GM19351 (cell line): ENCODE measurements at regions not wholly inside any gene's neighbourhood (a gene's known extent, or its start where the extent isn't known, plus 50 kb on each side); places are given as distances from the start of the nearest gene placed in this dataset.
"Not testable (repeated sequence)": the region's sequence is repeated elsewhere in the genome, so short reads cannot be mapped to it uniquely, and the experiment has no call there.

Experiments
- ATAC-seq: cut with Tn5 transposase; IDR thresholded peaks from one replicate; pipeline ENCODE4 v1.9.1; 2021; ENCODE audit warnings: mild to moderate bottlenecking, moderate library complexity; ENCODE audit not compliant: unreplicated experiment

DNA sequence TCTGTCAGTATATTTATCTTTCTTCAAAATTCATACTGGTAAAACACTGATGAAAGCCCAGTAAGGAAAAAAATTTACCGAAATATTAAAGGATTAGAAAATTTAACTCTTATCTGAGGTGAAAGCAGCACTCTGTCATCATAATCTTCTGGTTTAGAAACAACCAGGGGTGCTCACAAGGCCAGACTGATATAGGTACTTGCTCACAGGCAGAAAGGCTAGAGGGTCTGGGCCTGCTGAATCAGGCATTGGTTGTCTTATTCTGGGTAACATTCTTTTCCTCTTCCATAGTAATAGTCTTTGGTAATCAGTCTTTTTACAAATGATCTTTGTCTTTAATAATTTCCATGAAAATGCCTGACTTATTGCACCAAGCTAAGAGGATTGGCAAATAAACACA lies 221.4 kb upstream of the TFPI start:
- ATAC-seq: no peak

DNA sequence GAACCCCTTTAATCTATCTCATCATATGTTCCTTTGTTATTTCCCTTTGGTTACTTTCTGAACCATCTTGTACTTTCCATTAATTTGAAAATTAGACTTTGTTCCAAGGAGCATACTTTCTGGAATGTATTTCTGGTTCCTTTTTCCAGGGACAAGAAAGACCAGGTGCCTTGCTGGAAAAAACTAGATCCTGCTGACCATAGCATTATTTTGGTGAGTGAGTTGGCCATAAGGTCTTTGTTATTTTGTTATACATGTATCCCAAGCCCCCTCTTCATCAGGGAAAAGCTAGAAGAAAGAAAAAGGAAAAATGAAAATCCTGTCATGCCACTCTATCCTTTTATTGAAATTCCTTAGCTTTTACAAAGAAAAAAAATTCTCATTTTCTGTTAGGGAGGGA lies 228.1 kb upstream of the TFPI start:
- no peak for ATAC-seq

DNA sequence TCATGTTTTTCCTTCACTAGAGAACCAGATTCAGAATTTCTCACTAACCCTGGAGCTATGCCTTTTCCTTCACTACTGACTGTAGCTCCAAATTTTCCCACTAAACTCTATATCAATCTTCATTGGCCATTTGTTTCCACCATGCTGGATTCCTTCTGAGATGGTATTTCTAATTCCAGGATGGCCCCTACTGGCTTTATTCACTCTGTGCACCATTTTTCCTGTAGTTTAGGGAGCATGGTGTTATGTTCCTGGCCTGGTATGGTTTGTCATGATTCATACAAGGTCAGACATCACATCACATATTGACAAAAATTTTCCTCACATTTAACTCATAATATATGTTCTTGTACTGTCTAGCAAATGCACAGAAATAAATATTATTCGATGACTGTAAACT lies 229.2 kb upstream of the TFPI start:
- no peak for ATAC-seq

DNA sequence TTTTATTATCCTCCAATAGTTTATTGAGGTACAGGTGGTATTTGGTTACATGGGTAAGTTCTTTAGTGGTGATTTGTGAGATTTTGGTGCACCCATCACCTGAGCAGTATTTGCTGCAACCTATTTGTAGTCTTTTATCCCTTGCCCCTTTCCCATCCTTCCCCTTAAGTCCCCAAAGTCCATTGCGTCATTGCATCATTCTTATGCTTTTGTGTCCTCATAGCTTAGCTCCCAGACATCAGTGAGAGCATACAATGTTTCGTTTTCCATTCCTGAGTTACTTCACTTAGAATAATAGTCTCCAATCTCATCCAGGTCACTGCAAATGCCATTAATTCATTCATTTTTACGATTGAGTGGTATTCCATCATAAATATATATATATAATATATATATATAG lies 229.9 kb upstream of the TFPI start:
- ATAC-seq: not testable (repeated sequence)

DNA sequence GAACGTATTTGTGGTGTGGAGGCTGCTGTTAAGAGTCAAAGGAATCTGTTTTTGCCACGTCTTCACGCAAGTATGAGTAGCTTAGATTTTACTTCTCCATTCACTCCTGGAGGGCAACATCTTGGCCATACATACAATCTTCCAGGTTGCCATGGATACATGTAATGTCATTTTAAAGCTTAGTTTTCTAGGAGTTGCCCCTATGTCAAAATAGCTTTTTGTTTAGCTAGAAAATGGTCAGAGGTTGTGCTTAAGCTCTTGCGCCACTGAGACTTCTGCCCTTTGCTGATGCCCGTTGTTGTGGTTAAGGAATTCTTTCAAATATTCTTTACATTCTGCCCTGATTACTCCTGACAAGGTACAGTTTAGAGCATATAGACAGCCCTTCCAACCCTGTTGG lies 245.4 kb upstream of the TFPI start:
- ATAC-seq: no peak

DNA sequence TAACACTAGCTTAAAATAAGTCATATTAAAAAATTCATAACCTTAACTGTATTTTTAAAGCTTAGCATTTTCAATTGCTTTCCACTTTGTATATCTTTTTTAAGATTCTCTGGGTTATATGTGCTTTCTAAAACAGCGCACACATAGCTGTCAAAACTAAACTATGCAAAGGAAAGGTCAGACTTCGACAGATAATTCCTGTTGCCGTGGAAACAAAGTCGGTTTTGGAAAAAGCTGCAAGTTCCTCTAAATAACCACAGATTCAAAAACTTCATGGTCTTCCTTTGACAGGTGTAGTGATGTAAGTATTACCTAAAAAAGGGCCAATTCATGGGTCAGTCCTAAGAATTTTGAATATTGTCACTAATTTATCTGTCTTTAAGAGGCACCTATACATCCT lies 249.6 kb upstream of the TFPI start:
- no peak for ATAC-seq

DNA sequence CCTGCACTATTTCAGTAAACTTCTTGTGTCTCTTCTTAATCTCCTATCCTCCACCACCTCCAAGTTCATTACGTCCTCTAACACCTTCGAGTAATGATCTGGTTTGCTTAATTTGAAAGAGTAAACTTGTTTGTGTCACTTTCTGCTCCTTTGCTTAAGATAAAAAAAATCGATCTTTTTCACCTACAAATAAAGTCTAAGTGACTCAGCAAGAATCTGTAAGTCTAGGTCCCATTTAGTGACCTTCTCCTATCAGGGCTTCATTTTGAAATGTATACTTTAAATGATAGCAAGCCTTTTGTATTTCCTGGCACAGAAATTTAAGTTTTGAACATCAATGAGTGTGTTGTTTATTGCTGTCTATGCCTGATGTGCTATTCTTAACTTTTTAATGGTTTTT lies 260.9 kb upstream of the TFPI start:
- ATAC-seq: no peak

DNA sequence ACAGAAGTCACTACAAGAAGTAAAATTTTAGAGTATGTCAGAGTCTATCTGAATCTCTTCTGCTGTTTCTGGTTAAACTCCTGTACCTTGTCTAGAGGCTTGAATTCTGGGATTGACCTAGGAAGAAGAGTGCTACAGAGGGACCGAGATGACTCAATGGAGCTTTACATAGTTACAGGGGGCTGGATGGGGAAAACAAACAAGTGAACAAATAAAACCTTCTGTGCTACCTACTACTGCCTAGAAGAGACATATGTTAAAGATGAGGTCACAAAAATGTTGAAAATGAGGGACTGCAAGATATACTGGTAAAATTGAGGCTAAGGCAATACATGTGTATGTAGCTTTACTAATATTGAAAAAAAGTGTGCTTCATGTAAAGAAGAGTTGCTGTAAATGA lies 265.4 kb upstream of the TFPI start:
- no peak for ATAC-seq

DNA sequence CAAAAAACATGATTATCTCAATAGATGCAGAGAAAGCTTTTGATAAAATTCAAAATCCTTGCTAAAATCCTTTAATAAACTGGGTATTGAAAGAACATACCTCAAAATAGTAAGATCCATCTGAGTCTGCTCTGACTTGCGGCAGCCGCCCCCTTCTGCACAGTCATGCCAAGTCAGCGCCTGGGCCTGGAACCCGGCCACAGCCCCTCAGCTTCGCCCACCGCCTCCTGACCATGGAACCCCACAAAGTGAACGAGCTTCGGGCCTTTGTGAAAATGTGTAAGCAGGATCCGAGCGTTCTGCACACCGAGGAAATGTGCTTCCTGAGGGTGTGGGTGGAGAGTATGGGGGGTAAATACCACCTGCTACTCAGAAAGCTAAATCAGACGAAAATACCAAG lies 270.9 kb upstream of the TFPI start:
- ATAC-seq: no peak

DNA sequence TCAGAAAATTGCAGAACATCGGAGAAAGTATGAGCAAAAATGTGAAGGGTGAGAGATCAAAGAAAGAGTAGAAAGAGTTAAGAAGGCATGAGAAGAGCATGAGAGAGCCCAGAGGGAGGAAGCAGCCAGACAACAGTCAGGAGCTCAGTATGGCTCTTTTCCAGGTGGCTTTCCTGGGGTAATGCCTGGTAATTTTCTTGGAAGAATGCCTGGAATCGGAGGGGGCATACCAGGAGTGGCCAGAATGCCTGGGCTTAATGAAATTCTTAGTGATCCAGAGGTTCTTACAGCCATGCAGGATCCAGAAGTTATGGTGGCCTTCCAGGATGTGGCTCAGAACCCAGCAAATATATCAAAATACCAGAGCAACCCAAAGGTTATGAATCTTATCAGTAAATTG lies 271.8 kb upstream of the TFPI start:
- no peak for ATAC-seq

DNA sequence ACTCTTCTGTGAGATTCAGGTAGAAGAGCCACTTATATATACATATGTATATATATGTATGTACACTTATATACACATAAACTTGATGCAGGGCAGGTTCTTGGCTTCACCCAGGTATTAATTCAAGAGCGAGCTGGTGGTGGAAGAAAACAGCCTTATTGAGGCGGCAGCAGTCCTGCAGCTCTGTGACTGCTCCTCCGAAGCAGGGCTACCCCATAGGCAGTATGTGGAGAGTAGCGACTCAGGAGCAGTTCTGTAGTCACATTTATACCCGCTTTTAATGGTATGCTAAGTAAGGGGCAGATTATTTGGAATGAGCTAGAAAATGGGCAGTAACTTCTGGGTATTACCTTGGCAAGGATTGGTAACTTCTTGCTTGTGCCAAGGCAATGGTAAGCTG lies 280.6 kb upstream of the TFPI start:
- no peak for ATAC-seq

DNA sequence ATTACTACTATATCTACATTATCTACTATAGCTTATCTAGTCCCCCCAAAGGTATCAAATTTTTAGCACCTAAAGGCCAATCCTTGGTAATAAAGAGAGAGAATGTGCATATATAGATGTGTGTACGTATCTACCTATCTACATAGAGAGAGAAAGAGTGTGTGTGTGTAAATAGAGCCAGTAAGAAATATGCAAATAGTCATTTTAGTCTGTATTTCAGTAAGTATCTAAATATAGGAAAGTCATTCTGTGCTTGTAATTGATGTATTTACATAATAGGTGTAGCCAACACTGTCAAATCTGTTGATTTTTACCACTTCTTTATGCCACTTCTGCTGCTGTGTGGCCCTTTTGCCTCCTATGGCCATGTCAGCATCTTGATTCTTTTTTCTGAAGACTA lies 284.5 kb upstream of the TFPI start:
- no peak for ATAC-seq

DNA sequence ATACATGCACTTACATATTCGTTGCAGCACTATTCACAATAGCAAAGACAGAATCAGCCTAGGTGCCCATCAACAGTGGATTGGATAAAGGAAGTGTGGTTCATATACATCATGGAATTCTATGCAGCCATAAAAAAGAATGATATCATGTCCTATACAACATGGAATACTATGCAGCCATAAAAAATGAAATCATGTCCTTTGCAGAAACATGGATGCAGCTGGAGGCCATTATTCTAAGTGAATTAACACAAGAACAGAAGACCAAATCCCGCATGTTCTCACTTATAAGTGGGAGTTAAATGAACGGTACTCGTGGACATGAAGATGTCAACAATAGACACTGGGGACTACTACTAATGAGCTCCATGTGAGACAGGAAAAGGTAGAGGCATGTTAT lies 288.1 kb upstream of the TFPI start:
- no peak for ATAC-seq

DNA sequence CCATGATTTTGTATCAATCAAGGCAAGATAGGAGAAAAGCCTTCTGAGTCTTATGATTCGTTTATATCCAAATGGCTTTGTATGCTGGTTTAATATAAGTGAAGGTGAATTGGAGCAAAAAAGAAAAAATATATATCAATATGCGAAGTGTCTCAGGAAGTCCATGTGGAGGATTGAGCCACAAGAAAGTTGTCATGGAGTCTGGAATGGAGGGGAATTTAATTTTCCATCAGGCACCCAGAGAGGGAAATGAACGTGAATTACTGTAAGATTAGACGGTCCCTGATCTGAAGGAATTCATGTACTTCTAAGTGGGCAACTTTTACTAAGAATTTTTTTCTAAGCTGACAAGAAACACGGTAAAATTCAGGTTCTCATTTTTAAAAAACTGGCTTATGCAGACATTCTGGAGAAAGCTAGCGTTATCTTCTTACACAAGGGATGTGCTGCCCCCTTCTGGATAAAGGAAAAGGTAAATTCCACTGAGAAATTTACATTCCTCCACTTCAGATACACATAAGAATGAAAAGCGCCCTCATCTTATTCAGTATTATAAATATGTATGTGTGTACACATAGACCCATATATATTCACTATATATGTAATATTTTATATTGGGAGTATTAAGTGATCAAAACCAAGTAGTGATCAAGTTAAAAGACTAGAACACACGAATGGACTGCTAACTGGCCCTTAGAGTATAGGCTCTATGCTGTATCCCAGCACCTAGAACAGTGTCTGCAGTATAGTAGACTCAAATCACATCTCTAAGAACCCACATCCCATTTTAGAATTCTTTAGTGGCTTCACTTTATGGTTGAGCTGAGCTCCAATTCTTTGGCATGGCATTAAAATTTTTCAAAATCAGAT lies 289.0 kb upstream of the TFPI start:
- ATAC-seq: peak; percentile 75

DNA sequence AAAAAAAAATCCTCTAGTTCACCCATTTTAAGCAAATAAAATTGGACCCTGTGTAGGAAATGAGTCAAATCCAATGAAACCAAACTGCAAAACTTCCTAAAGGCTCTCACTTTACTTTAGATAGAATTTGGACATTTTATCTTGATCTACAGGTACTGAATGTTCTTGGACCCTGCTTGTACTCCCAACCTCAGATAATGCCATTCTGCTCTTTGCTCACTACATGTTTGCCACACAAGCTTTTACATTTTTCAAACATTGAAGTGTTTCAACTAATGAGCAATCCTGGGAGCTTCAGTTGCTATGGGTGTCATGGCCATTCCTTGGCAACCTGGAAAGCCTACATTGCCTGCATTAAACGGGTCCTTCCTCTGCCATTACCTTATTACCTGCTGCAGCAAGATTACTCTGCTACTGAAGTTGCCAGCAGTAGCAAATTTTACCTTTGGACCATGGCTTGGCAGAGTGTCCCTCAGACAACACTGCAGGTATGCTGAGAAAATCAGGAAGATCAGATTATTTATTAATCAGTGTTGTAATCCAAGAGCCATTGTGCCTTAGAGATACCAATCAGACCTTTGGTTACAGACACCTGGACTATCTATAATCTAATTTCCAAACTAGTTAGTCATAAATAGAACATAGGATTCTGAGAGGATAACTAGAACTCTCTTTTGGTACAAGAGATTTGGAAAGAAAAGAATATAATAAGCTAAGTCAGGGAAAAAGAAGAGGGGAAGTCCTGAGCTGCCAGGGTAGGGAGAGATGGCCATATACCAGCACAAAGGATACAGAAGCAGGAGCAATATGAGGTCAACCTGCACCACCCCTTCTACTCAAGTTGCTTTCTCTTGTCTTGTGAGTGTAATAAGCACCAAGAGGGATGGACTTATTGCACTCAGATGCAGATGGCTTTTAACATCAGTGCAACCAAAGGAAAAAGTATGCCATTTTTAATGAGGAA lies 293.3 kb upstream of the TFPI start:
- no peak for ATAC-seq

DNA sequence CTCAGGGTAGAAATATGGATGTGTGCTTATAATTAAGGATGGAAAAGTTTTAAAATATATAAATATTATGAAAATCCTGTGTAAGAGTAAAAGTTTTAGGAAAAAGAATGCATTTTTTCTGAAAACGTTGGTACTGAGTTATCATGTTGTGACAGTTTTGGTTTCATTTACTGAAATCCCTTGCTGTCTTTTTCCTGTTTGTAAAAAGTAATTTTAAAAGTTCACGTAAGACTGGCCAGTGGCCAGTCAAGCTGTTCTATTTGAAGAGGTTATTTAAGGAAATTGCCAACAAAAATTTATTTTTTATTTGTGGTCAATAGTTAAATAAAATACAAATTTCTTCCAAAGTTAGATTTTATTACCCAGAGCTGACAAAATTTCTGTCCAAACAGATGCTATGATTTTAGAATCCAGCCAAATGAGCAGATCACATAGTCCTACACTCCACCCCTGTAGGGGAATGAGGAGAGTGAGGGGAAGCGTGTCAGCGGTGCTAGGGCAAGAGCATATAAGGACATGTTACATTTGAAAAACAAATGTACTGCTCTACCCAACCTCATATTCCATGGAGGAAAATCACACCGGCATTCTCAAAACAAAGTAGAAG lies 297.8 kb upstream of the TFPI start:
- ATAC-seq: no peak

DNA sequence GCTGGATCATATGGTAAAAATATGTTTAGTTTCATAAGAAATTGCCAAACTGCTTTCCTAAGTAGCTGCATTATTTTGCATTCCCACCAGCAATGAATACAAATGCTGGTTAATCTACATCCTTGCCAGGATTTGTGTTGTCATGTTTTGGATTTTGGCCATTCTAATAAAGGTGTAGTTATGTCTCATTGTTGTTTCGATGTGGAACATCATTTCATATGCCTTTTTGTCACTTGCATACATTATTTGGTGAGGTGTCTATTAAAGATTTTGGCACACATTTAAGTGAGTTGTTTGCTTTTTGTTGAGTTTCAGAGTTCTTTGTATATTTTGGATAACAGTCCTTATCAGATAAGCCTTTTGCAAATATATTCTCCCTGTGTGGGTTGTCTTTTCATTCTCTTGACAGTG lies 299.2 kb upstream of the TFPI start:
- no peak for ATAC-seq

DNA sequence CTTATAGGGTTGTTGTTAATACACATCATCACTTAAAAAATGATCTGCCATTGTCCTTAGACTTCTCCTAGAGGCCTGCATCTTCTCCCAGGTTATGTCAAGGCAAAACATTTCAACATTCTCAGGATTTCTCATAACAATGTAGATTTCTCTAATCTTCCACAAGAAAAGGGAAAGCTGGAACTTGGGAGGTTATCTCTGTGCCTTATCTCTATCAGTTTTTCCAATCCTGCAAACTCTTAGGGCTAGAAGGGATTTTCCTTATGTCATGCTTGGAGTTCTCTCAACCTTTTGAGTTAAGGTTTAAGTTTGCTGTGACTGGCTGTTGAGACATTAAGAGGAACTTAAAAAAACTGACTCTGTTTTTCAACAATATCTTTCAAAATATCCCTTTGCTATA lies 300.6 kb upstream of the TFPI start:
- ATAC-seq: no peak

DNA sequence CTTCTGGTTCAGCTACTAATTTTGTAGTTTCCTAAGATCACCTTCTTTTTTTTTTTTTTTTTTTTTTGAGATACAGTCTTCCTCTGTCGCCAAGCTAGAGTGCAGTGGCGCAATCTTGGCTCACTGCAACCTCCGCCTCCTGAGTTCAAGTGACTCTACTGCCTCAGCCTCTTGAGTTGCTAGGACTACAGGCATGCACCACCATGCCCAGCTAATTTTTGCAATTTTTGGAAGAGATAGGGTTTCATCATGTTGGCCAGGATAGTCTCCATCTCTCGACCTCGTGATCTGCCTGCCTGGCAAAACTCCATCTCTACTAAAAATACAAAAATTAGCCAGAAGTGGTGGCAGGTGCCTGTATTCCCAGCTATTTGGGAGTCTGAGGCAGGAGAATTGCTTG lies 301.5 kb upstream of the TFPI start:
- no peak for ATAC-seq

DNA sequence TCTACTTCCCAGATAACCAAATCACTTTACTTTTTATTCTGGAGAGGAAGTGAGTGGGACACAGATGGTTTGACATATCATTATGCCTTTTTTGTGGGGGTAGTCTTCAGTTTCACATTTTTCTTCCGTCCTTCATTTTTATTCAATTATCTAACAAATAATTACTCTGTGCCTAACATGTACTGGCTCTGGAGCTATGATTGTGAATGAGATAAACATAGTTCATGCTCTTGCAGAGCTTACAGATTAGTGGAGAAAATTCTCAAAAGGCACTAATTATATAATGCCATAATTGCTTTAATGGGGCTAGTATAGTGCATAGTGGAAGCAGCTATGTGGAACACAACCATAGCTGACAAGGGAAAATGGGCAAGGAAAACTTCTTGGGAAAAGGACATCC lies 303.6 kb upstream of the TFPI start:
- ATAC-seq: no peak

DNA sequence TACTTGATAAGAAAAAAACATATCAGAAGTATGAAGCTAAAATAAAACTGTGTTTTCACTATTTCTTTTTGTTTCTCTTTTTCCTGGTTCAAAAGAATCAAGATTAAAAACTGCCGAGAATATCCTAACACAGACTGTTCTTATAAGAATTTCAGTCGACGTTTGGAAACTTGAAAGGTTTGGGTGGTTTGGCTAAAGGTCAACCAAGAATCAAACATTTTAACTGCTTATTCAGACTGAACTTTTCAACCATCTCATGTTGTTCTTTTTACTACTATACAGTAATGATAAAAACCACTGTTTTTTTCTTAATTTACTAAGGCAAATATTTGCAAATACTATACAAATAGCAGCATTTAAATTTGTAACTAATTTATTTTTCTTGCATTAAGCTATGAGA lies 308.5 kb upstream of the TFPI start:
- no peak for ATAC-seq

DNA sequence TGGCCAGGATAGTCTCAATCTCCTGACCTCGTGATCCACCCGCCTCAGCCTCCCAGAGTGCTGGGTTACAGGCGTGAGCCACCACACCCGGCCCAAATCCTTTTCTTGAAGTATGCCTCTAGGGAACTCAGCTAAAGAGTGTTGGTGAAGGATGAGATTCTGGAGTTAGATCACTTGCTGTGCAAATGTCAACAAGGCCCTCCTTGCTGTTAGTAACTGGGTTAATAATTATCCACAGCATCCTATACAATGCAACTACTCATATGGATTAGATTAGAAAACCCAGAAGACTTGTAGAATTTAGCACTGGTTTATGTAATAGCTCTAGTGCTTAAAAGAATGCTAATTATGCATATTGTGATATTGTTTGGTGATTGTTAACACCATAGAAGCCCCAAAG lies 310.8 kb upstream of the TFPI start:
- ATAC-seq: no peak
